DOHH2 (cell line): ENCODE measurements at regions not wholly inside any gene's neighbourhood (a gene's known extent, or its start where the extent isn't known, plus 50 kb on each side); places are given as distances from the start of the nearest gene placed in this dataset.

Experiments
- EZH2phosphoT487 ChIP-seq: fragments of 200-600 bp; sonication (generic); IDR thresholded peaks from 2 replicates; pipeline ENCODE4 v1.6.1; 2017; ENCODE audit warnings: borderline replicate concordance, mild to moderate bottlenecking, antibody characterized with exemption, low read length, moderate library complexity, mixed read lengths
- TF ChIP-seq, protein P1 (sequence below): fragments of 200-600 bp; sonication (generic); IDR thresholded peaks from one replicate; pipeline ENCODE4 v1.5.1; 2014; ENCODE audit warnings: antibody characterized with exemption, mild to moderate bottlenecking, low read depth, low read length; ENCODE audit not compliant: poor library complexity, severe bottlenecking

DNA sequence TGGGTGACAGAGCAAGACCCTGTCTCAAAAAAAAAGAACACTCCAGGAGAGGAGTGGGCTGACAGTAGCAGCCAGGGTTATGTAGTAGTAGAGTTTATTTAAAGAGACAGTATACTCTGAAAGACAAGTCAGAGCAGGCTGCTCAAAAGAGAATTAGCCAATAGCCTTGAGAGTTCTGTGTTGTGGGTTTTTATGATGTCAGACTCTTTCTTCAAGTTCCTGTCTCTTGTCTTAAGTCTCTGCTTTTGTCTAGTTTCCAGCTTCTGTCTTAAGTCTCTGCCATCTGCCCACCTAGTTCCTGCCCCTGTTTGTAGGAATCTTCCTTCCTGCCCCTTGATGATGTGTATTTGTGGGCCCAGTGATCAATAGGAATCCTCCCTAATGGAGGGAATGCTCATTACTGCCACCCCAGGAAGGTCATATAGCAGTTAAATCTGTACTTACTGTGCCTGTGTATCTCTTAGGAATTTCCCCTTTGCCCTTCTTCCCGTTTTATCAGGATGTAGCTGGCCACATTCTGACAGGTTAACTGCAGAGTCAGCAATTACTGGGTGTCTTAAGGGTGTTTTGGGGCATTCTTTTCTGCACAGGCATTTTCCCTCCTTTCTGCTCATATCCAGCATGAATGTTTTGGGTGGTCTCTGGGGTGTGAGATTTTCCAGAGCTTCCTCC lies 580.5 kb upstream of the SGCD start:
- TF ChIP-seq, protein P1, sequence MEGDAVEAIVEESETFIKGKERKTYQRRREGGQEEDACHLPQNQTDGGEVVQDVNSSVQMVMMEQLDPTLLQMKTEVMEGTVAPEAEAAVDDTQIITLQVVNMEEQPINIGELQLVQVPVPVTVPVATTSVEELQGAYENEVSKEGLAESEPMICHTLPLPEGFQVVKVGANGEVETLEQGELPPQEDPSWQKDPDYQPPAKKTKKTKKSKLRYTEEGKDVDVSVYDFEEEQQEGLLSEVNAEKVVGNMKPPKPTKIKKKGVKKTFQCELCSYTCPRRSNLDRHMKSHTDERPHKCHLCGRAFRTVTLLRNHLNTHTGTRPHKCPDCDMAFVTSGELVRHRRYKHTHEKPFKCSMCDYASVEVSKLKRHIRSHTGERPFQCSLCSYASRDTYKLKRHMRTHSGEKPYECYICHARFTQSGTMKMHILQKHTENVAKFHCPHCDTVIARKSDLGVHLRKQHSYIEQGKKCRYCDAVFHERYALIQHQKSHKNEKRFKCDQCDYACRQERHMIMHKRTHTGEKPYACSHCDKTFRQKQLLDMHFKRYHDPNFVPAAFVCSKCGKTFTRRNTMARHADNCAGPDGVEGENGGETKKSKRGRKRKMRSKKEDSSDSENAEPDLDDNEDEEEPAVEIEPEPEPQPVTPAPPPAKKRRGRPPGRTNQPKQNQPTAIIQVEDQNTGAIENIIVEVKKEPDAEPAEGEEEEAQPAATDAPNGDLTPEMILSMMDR = no peak
- no peak for TF ChIP-seq EZH2phosphoT487
